BLaER1 (cell line): ENCODE measurements at regions not wholly inside any gene's neighbourhood (a gene's known extent, or its start where the extent isn't known, plus 50 kb on each side); places are given as distances from the start of the nearest gene placed in this dataset.

Experiments
- H3K27ac ChIP-seq: shearing (Covaris generic); formaldehyde crosslinking; 2 replicates; pipeline ENCODE4 v1.8.1; 2022
- H3K27me3 ChIP-seq: shearing (Covaris generic); formaldehyde crosslinking; 2 replicates; pipeline ENCODE4 v1.8.1; 2022
- H3K36me3 ChIP-seq: shearing (Covaris generic); formaldehyde crosslinking; 2 replicates; pipeline ENCODE4 v1.8.1; 2022
- H3K4me1 ChIP-seq: shearing (Covaris generic); formaldehyde crosslinking; 2 replicates; pipeline ENCODE4 v1.8.1; 2022
- H3K4me2 ChIP-seq: shearing (Covaris generic); formaldehyde crosslinking; 2 replicates; pipeline ENCODE4 v1.8.1; 2022
- H3K4me3 ChIP-seq: shearing (Covaris generic); formaldehyde crosslinking; 2 replicates; pipeline ENCODE4 v1.8.1; 2022
- H3K9ac ChIP-seq: shearing (Covaris generic); formaldehyde crosslinking; 2 replicates; pipeline ENCODE4 v1.8.1; 2022
- H3K9me3 ChIP-seq: shearing (Covaris generic); formaldehyde crosslinking; 2 replicates; pipeline ENCODE4 v1.8.1; 2022
- H4K20me1 ChIP-seq: shearing (Covaris generic); formaldehyde crosslinking; 2 replicates; pipeline ENCODE4 v1.8.1; 2022
- Cebpa-rat ChIP-seq: shearing (Covaris generic); IDR thresholded peaks from 2 replicates; pipeline ENCODE4 v1.8.1; 2022

DNA sequence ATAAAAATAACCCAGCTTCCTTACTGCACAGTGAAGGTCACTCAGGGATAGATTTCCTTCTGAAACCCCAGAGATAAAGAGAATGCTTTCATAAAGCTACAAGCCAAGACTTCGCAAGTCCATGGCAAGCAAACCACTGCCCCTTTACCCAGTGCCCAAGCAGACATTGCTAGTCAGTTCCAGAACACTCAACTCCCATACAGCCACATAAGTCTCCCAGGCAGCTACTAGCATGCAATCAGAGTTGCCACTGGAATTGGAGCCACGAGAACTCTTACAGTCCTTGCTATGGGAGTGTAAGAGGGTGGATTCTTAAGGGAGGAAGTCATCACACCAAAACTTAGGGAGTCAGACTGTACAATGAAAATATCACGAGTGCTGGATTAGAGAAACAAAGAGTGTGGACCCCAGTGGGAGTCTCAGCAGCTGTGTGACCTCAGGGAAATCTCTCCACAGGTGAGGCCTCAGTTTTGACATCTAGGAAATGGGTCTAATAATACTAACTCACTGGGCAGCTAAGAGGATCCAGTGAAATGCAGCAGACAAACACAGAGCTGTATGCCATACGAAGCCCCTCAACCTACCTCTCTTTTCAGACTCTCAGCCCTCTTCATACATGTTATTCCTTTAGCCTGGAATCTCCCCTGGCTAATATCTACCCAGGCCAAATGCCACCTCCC, 526.6 kb downstream of the MN1 start:
- H3K9me3 ChIP-seq, result peaks cover 4% of the 10 kb centered on the region; the same call in 1 of the 2 replicates
- no peak overlapping the region for H3K4me3 ChIP-seq
- no peaks in the 10 kb centered on the region for H3K27me3 ChIP-seq
- no peaks in the 10 kb centered on the region for H3K36me3 ChIP-seq
- no peak overlapping the region for H3K27ac ChIP-seq
- no peak overlapping the region for H3K4me2 ChIP-seq
- no peaks in the 10 kb centered on the region for H4K20me1 ChIP-seq
- H3K9ac ChIP-seq, result no peak overlapping the region
- no peak for TF ChIP-seq Cebpa-rat
- H3K4me1 ChIP-seq, result 0 out of 2 replicates have a peak, but pooled peaks cover 4% of the 10 kb centered on the region

DNA sequence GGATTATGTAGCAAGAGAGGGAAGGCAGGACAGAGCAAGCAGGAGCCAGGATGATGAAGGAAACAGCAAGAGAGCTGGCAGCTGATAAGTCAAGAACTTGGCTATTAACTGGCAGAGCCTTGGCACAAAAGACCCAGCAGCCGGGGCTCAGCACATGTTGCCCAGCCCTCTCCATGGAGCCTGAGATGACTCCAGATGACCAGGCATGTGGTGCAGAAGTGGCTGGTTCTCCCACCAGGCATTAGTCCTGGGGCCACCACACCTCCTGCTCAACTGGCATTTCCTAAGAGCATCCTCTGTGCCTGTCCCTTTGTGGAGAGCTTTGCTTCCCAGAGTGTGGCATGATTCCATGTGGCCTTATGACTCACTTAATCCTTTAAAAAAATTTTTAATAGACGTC, 522.6 kb downstream of the MN1 start:
- no peaks in the 10 kb centered on the region for H3K36me3 ChIP-seq
- no peak overlapping the region for H3K4me2 ChIP-seq
- no peaks in the 10 kb centered on the region for H3K27me3 ChIP-seq
- H3K27ac ChIP-seq, result no peak overlapping the region
- H3K4me3 ChIP-seq, result no peak overlapping the region
- H3K4me1 ChIP-seq, result no peaks in the 10 kb centered on the region
- no peak overlapping the region for H3K9ac ChIP-seq
- H4K20me1 ChIP-seq, result no peaks in the 10 kb centered on the region
- peaks cover 4% of the 10 kb centered on the region; the same call in 1 of the 2 replicates for H3K9me3 ChIP-seq
- TF ChIP-seq Cebpa-rat, result no peak

DNA sequence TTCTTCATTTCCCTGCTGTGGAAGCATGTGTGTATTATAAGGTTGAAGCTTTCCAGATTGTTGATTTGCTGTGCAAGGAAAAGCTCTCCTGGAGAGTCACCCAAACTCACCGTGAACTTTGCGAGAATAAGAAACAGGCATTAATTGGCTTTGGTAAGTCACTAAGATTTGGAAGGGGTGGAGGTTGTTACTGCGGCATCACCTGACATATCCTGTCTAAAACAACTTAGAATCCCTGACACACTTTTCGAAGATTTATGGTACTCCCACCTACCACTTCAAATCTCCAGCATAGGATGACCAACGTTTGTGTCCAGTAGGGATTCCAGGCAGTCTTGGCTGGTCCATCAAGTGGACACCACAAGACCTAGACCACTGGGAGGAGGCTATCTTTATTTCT, 518.3 kb downstream of the MN1 start:
- Histone ChIP-seq H3K4me1 (peaks cover 6% of the 10 kb centered on the region), H3K9me3 (no peaks in the 10 kb centered on the region; the same call in 1 of the 2 replicates), H3K4me2 (no peak overlapping the region), H3K27me3 (no peaks in the 10 kb centered on the region), H4K20me1 (no peaks in the 10 kb centered on the region), H3K36me3 (no peaks in the 10 kb centered on the region), H3K9ac (no peak overlapping the region), H3K27ac (no peak overlapping the region), H3K4me3 (no peak overlapping the region)
- no peak for TF ChIP-seq Cebpa-rat

DNA sequence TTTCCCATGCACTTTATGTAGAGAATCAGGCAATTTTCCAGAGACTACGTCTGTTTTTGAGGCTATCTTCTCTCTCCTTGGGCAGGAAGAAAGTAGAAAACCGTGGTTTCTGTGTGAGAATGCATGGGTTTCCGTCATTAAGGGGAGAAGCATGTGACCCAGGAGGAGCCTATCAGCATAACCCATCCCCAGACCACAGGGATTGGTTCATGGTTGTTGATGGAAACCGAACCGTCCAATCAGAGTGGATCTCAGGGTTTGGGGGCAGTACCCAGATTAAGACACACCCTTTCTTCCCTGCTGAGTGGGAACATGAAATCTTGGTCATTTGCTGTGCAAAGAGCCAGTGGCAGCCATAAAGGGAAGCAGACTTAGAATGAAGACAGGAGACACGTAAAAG, 517.8 kb downstream of the MN1 start:
- Histone ChIP-seq H3K27ac (no peak overlapping the region), H3K4me1 (peaks cover 11% of the 10 kb centered on the region), H3K4me3 (no peak overlapping the region), H3K9me3 (no peaks in the 10 kb centered on the region; the same call in 1 of the 2 replicates), H3K36me3 (no peaks in the 10 kb centered on the region), H3K27me3 (no peaks in the 10 kb centered on the region), H4K20me1 (no peaks in the 10 kb centered on the region), H3K4me2 (no peak overlapping the region), H3K9ac (no peak overlapping the region)
- TF ChIP-seq Cebpa-rat, result no peak

DNA sequence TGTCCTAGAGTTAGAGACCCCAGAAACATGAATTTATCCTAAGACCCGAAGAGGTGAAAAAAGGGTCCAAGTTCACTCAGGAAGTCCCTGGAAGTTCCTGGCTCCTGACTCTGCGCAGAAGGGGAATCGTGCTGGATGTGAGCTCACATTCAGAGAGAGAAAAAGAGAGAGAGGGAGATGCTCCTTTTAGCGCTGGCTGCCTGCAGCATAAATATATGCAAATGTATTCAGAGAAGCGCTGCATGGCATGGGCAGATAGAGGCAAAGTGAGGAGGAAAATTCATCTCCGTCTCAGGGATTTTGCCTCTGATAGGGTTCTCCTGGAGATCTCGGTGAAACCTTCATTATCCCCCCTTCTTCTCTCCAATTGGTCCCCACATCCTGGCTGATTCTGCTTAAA, 517.2 kb downstream of the MN1 start:
- no peak overlapping the region for H3K9ac ChIP-seq
- H3K4me2 ChIP-seq, result no peak overlapping the region
- no peaks in the 10 kb centered on the region for H3K27me3 ChIP-seq

DNA sequence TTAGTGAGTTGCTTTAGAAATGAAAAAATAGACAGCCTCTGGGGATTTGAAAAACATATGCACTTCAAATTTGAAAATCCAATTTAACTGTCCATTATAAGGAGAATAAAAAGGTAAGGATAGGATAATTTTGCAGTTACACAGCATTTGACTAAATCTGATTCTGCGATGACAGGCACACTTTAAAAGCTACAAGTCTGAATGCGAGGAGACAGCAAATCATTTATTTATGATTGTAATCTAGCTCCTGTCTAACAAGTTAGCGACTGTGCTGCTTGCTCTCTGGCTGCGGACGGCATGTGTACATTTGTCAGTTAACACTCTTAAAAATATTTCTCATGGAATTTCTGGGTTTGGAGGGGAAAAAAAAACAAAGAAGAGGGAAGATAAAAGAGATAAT, 514.8 kb downstream of the MN1 start:
- no peak overlapping the region for H3K4me2 ChIP-seq
- H3K27me3 ChIP-seq, result no peaks in the 10 kb centered on the region
- H3K9ac ChIP-seq, result no peak overlapping the region
- no peak for TF ChIP-seq Cebpa-rat
- no peak overlapping the region for H3K4me3 ChIP-seq
- H3K4me1 ChIP-seq, result peaks cover 13% of the 10 kb centered on the region
- no peaks in the 10 kb centered on the region; the same call in 1 of the 2 replicates for H3K9me3 ChIP-seq
- H3K36me3 ChIP-seq, result no peaks in the 10 kb centered on the region
- H3K27ac ChIP-seq, result no peak overlapping the region
- H4K20me1 ChIP-seq, result no peaks in the 10 kb centered on the region

More for the DNA sequence above, 517.2 kb downstream of the MN1 start:
- no peak overlapping the region for H3K27ac ChIP-seq
- no peaks in the 10 kb centered on the region for H3K36me3 ChIP-seq
- TF ChIP-seq Cebpa-rat, result no peak
- H4K20me1 ChIP-seq, result no peaks in the 10 kb centered on the region
- peaks cover 13% of the 10 kb centered on the region for H3K4me1 ChIP-seq
- no peak overlapping the region for H3K4me3 ChIP-seq
- no peaks in the 10 kb centered on the region; the same call in 1 of the 2 replicates for H3K9me3 ChIP-seq

DNA sequence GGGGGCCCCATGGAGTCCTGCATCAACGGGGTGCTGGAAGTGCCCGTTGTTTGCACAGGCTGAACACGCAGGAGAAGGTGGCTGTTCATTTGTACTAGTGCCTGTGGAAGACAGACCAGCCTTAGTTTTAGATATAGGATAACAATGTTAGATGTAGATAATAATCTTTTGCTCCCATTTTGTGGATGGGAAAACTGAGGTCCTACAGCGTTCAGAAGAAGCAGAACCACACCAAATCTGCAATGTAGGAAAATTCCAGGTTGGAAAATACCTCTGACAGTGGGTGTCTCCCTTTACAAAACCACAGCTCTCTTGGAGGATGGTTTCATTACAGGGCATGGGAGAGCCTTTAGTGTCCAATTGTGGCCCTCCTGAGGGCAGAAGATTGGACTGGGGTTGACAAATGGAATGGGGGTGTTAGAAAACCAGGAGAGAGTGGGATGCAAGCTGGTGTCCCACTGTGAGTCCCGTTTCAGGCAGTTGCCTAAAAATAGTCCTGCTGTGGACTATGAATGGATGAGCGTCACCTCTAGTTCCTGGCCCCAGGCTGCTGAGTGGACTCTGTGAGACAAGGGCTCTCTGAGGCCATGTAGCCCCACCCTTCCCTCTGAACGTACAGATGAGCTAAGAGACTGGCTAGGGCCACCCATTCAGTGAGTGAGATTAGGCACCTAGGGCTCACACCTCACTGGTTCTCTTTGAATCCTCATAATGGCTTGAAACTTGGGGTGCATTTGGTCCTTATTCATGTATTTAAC, 508.8 kb downstream of the MN1 start:
- H3K27me3 ChIP-seq, result no peaks in the 10 kb centered on the region
- no peak overlapping the region for H3K9ac ChIP-seq
- no peak overlapping the region for H3K27ac ChIP-seq
- H3K4me2 ChIP-seq, result no peak overlapping the region
- H3K36me3 ChIP-seq, result no peaks in the 10 kb centered on the region
- H4K20me1 ChIP-seq, result no peaks in the 10 kb centered on the region
- no peak for TF ChIP-seq Cebpa-rat
- H3K9me3 ChIP-seq, result no peaks in the 10 kb centered on the region
- H3K4me3 ChIP-seq, result no peak overlapping the region
- H3K4me1 ChIP-seq, result peaks cover 15% of the 10 kb centered on the region

DNA sequence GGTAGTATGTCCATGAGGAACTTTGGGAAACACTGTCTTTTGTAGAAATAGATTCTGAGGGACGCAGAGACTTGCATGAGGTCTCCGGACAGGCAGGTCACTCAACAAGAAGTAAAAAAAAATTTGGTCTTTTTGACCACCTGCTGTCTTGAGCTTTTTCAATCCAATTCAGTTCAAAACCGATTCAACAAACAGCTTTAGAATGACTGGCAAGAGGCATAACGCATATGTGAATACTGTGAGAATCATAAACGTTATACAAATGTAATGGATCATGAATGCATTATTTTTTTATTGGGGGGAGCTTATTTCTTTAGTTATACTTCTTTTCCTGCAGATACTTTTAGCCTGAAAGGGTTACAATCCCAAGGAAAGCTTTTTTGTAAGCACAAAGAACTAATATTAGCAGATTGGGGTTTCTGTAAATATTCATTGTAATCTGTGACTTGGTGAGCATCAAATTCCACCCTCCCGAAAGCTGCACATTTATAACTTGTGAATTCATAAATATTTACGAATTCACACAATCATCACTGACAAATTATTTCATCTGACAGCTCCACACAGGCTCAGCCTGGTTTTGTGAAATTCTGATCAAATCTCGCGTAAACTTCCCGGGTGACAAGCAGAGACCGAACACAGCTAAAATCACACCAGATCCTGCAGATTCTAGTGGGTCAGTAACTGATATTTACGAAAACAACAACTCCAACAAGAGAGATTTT, 507.7 kb downstream of the MN1 start:
- no peaks in the 10 kb centered on the region; the same call in 1 of the 2 replicates for H3K27me3 ChIP-seq

DNA sequence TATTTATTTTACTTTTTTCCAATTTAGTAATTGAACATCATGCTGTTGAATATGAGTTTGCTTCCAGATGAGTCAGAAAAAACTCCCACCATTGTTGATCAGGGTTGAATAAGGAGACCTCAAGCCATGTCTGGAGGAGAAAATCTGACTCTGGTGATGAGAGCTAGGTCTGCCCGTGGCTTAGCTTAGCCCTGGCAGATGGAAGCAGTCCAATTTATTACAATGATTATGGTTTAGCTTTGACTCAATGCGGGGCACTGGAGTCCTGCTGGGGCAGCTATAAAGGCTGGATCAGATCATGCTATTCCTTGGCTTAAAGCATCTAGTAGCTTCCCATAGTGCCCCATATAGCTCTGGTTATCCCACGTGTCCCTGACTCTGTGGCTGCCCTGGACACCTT, 506.5 kb downstream of the MN1 start:
- Histone ChIP-seq H3K9ac (no peak overlapping the region), H3K4me3 (no peak overlapping the region), H3K27ac (no peak overlapping the region), H4K20me1 (no peaks in the 10 kb centered on the region), H3K36me3 (no peaks in the 10 kb centered on the region), H3K4me1 (peaks cover 20% of the 10 kb centered on the region), H3K4me2 (no peak overlapping the region), H3K9me3 (no peaks in the 10 kb centered on the region), H3K27me3 (no peaks in the 10 kb centered on the region; the same call in 1 of the 2 replicates)
- TF ChIP-seq Cebpa-rat, result no peak

More for the DNA sequence above, 507.7 kb downstream of the MN1 start:
- H3K4me1 ChIP-seq, result peaks cover 15% of the 10 kb centered on the region
- H3K4me3 ChIP-seq, result no peak overlapping the region
- no peaks in the 10 kb centered on the region for H3K36me3 ChIP-seq
- no peaks in the 10 kb centered on the region for H3K9me3 ChIP-seq
- no peak overlapping the region for H3K9ac ChIP-seq
- no peak overlapping the region for H3K4me2 ChIP-seq
- H4K20me1 ChIP-seq, result no peaks in the 10 kb centered on the region
- no peak for TF ChIP-seq Cebpa-rat
- no peak overlapping the region for H3K27ac ChIP-seq

DNA sequence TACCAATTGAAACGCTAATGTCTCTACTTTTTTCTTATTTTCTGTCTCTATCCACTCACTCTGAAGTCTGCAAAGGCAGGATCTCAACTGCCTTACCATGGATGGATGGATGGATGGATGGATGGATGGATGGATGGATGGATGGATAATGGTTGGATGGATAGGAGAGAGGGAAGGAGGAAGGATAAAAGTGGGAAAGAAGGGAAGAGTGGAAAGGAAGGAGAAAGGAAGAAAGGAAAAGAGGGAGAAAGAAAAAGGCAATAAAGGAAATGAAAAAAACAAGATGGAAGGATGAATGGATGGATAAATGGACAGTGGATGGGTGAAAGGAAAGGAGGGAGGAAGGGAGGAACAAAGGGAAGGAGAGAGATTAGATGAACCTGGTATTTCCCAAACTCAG, 506.0 kb downstream of the MN1 start:
- Histone ChIP-seq H3K4me3 (no peak overlapping the region), H3K4me2 (no peak overlapping the region), H3K27me3 (no peaks in the 10 kb centered on the region; the same call in 1 of the 2 replicates), H3K9ac (no peak overlapping the region), H3K4me1 (peaks cover 20% of the 10 kb centered on the region), H3K27ac (no peak overlapping the region), H3K9me3 (no peaks in the 10 kb centered on the region), H4K20me1 (no peaks in the 10 kb centered on the region), H3K36me3 (no peaks in the 10 kb centered on the region)
- TF ChIP-seq Cebpa-rat, result no peak
